Mesendoderm (in vitro differentiated cells): ENCODE measurements at regions not wholly inside any gene's neighbourhood (a gene's known extent, or its start where the extent isn't known, plus 50 kb on each side); places are given as distances from the start of the nearest gene placed in this dataset.

Source experiments
- DNase-seq: peaks from one replicate; pipeline ENCODE4 v3.0.0; 2013
- H2AK5ac ChIP-seq: 2 replicates; pipeline ENCODE4 v1.6.1; 2013; ENCODE audit warnings: low read length, inconsistent platforms
- H2BK120ac ChIP-seq: 2 replicates; pipeline ENCODE4 v1.6.1; 2013; ENCODE audit warnings: low read depth, mild to moderate bottlenecking, low read length, moderate library complexity, mixed read lengths
- H2BK15ac ChIP-seq: replicated peaks from 2 replicates; pipeline ENCODE4 v1.6.1; 2013; ENCODE audit warnings: low read depth, mild to moderate bottlenecking, moderate library complexity
- H2BK5ac ChIP-seq: 2 replicates; pipeline ENCODE4 v1.6.1; 2013; ENCODE audit warnings: low read length, inconsistent platforms
- H3K18ac ChIP-seq: 2 replicates; pipeline ENCODE4 v1.6.1; 2013; ENCODE audit warnings: mild to moderate bottlenecking, low read length, mixed read lengths
- H3K23ac ChIP-seq: one replicate; pipeline ENCODE4 v1.6.1; 2013; ENCODE audit warnings: low read length
- H3K27ac ChIP-seq: 2 replicates; pipeline ENCODE4 v1.5.1; 2013; ENCODE audit warnings: low read depth, mild to moderate bottlenecking, inconsistent platforms, low read length, moderate library complexity
- H3K27me3 ChIP-seq: 2 replicates; pipeline ENCODE4 v1.6.1; 2013; ENCODE audit warnings: low read length, control low read depth, mild to moderate bottlenecking, inconsistent platforms; ENCODE audit not compliant: insufficient read depth, poor library complexity
- H3K36me3 ChIP-seq: 2 replicates; pipeline ENCODE4 v1.6.1; 2013; ENCODE audit warnings: low read length, inconsistent platforms; ENCODE audit not compliant: control insufficient read depth, insufficient read depth
- H3K4ac ChIP-seq: one replicate; pipeline ENCODE4 v1.6.1; 2013; ENCODE audit warnings: low read depth, mild to moderate bottlenecking, low read length, moderate library complexity
- H3K4me1 ChIP-seq: 2 replicates; pipeline ENCODE4 v1.6.1; 2013; ENCODE audit warnings: low read depth, low read length, inconsistent platforms; ENCODE audit not compliant: control insufficient read depth
- H3K4me2 ChIP-seq: 2 replicates; pipeline ENCODE4 v1.6.1; 2013; ENCODE audit warnings: low read length
- H3K4me3 ChIP-seq: 2 replicates; pipeline ENCODE4 v1.5.1; 2013; ENCODE audit warnings: mild to moderate bottlenecking, low read length
- H3K56ac ChIP-seq: one replicate; pipeline ENCODE4 v1.6.1; 2013; ENCODE audit warnings: low read length
- H3K79me1 ChIP-seq: 2 replicates; pipeline ENCODE4 v1.6.1; 2013; ENCODE audit warnings: low read length, inconsistent platforms
- H3K79me2 ChIP-seq: 2 replicates; pipeline ENCODE4 v1.6.1; 2013; ENCODE audit warnings: mild to moderate bottlenecking, low read length; ENCODE audit not compliant: control insufficient read depth, insufficient read depth
- H3K9ac ChIP-seq: 2 replicates; pipeline ENCODE4 v1.6.1; 2013; ENCODE audit warnings: low read length, inconsistent platforms
- H4K5ac ChIP-seq: one replicate; pipeline ENCODE4 v1.6.1; 2013; ENCODE audit warnings: low read length
- H4K8ac ChIP-seq: one replicate; pipeline ENCODE4 v1.6.1; 2013; ENCODE audit warnings: low read depth, mild to moderate bottlenecking, control low read depth, low read length, moderate library complexity
- WGBS: extraction: QIAGEN DNeasy Blood & Tissue Kit; methylation state at CpG from one replicate; pipeline ENCODE4 v1.1.7; 2013; ENCODE audit warnings: low lambda C conversion rate, missing lambda C conversion rate; ENCODE audit not compliant: insufficient coverage; ENCODE audit errors: extremely low coverage; 5-methylcytosine and 5-hydroxymethylcytosine counted together

DNA sequence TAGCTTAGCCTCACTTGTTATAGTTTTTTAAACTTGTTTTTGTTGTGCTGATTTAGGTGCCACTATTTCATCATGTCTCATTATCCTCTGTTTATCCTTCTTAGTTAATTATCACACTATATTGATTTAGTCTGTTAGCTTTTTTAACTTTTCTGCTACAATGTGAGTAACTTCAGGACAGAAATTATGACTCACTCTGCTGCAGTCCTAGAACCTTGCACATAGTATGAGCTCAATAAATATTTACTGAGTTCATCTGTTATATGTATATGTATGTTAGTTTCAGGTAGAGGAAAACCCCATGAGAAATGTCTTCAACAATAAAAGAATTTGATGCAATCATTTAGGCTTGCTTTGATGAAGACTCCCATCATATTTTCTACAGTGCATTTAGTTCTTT lies 224.3 kb upstream of the NAV3 start:
- Histone ChIP-seq H2BK120ac (no peak overlapping the region), H3K9ac (no peak overlapping the region), H3K79me2 (no peaks in the 10 kb centered on the region), H2AK5ac (no peak overlapping the region), H4K8ac (no peak overlapping the region), H3K56ac (no peak overlapping the region), H3K27me3 (no peaks in the 10 kb centered on the region), H3K79me1 (no peaks in the 10 kb centered on the region), H2BK15ac (no peak overlapping the region), H4K5ac (no peak overlapping the region), H3K4me1 (no peaks in the 10 kb centered on the region), H3K23ac (no peak overlapping the region), H3K4ac (no peak overlapping the region), H2BK5ac (no peak overlapping the region), H3K27ac (no peak overlapping the region), H3K4me3 (no peak overlapping the region), H3K36me3 (no peaks in the 10 kb centered on the region), H3K18ac (no peak overlapping the region), H3K4me2 (no peak overlapping the region)
- no peak for DNase-seq

DNA sequence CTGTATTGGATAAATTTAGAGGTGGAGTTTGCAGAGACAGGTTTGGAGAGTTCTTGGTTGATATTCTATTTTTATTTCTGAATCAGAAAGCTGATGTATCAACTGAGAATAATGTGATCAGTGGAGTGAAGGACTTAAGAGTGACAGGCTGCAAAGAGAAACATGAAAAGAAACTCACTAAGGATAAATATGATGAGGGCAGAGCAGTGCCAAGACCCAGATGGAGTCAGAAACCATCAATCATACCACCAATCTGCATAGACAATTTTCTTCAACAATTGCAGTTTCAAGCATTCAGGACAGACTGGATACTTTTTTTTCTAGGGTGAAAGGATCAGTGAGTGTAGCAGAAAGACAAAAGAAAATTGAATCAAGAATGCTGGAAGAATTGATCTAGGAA lies 226.7 kb upstream of the NAV3 start:
- DNase-seq: no peak
- Histone ChIP-seq H3K4me1 (no peaks in the 10 kb centered on the region), H2BK120ac (no peak overlapping the region), H3K56ac (no peak overlapping the region), H3K4ac (no peak overlapping the region), H3K36me3 (no peaks in the 10 kb centered on the region), H3K4me3 (no peak overlapping the region), H3K23ac (no peak overlapping the region), H3K4me2 (no peak overlapping the region), H2AK5ac (no peak overlapping the region), H2BK15ac (no peak overlapping the region), H3K79me1 (no peaks in the 10 kb centered on the region), H4K8ac (no peak overlapping the region), H3K79me2 (no peaks in the 10 kb centered on the region), H3K9ac (no peak overlapping the region), H3K27ac (no peak overlapping the region), H3K27me3 (no peaks in the 10 kb centered on the region), H2BK5ac (no peak overlapping the region), H3K18ac (no peak overlapping the region), H4K5ac (no peak overlapping the region)

DNA sequence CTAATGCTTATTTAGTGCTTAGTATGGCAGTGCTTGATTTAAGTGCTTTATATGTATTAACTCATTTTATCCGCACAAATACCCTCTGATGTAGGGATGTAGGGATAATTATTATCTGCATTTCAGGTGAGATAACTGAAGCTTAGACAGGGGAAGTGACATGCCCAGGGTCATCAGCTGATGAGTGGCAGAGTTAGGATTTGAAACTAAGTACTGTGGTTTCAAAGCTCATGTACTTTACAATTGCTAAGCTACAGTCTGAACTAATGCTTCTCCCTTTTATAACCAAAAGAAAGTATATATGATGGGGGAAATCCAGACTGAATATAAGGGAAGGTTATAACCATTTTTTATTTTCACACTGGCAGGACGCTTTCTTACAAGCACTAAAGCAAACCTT lies 229.6 kb upstream of the NAV3 start:
- no peaks in the 10 kb centered on the region for H3K4me1 ChIP-seq
- H2AK5ac ChIP-seq: no peak overlapping the region
- no peak overlapping the region for H3K4me2 ChIP-seq
- no peak overlapping the region for H2BK120ac ChIP-seq
- H2BK5ac ChIP-seq: no peak overlapping the region
- no peak for DNase-seq
- no peak overlapping the region for H3K4me3 ChIP-seq
- H3K4ac ChIP-seq: no peak overlapping the region
- H3K27ac ChIP-seq: no peak overlapping the region
- no CpG with 5 or more reads among the region's 2 CpGs for WGBS
- no peak overlapping the region for H4K5ac ChIP-seq
- no peaks in the 10 kb centered on the region for H3K79me1 ChIP-seq
- H3K18ac ChIP-seq: no peak overlapping the region
- no peak overlapping the region for H4K8ac ChIP-seq
- no peak overlapping the region for H2BK15ac ChIP-seq
- no peak overlapping the region for H3K23ac ChIP-seq
- H3K56ac ChIP-seq: no peak overlapping the region
- H3K9ac ChIP-seq: no peak overlapping the region
- H3K27me3 ChIP-seq: no peaks in the 10 kb centered on the region
- H3K36me3 ChIP-seq: no peaks in the 10 kb centered on the region
- no peaks in the 10 kb centered on the region for H3K79me2 ChIP-seq

DNA sequence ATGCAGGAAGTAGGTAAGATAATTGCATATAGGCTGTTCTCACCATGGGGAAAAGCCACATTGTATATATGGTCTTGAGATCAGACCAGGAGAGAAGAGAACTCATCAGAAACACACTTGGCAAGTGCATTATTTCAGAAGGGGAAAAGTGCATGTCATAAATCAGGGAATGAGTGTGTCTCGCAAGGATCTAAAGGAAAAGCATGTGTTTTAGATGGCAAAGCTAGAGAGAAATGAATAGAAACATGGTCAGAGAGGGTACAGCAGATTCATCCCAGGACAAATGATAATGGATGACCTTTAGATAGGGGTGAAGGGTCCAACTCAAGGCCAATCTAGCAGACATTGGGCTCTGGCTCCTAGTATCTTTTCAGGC lies 230.2 kb upstream of the NAV3 start:
- Histone ChIP-seq H4K8ac (no peak overlapping the region), H3K56ac (no peak overlapping the region), H3K27me3 (no peaks in the 10 kb centered on the region), H3K4ac (no peak overlapping the region), H3K27ac (no peak overlapping the region), H2BK120ac (no peak overlapping the region), H3K79me2 (no peaks in the 10 kb centered on the region), H3K36me3 (no peaks in the 10 kb centered on the region), H3K9ac (no peak overlapping the region), H3K79me1 (no peaks in the 10 kb centered on the region), H3K18ac (no peak overlapping the region), H3K4me2 (no peak overlapping the region), H3K23ac (no peak overlapping the region), H2BK15ac (no peak overlapping the region), H3K4me1 (no peaks in the 10 kb centered on the region), H3K4me3 (no peak overlapping the region), H4K5ac (no peak overlapping the region), H2AK5ac (no peak overlapping the region), H2BK5ac (no peak overlapping the region)
- no CpG with 5 or more reads among the region's 1 CpG for WGBS
- no peak for DNase-seq

DNA sequence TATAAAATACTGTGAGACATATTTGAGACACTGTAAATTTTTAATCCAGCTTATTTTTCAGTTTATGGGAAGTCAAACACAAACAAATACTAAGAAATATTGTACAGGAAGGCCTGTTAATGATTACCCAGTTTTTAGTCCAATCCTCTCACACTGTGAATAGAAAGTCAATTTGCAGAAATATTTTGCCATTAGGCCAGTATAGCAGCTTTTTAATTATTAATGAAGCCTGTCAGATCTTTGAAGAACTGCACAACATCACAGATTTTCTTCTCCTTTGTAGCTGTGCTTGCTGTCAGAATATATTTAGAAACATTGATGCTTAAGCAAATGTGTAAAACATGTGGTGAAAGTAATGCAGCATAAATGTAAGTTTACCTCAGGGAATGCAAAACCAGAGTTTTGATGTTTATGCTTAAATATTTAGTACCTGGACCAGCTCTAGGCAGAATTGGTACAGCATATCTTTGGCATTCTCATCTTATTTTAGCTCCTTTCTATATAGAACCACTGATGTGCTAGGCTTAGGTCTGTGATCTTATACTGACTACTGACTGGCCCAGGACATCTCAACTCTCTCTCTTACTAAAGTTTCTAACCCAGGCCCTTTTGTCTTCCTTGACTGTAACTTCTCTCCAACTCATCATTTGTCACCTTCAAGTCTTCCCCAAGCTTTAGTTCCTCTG lies 230.8 kb upstream of the NAV3 start:
- DNase-seq: no peak
- Histone ChIP-seq H2BK15ac (no peak overlapping the region), H3K4ac (no peak overlapping the region), H3K4me1 (no peaks in the 10 kb centered on the region), H3K4me2 (no peak overlapping the region), H3K36me3 (no peaks in the 10 kb centered on the region), H3K23ac (no peak overlapping the region), H3K79me2 (no peaks in the 10 kb centered on the region), H2BK5ac (no peak overlapping the region), H3K4me3 (no peak overlapping the region), H3K27me3 (no peaks in the 10 kb centered on the region), H2BK120ac (no peak overlapping the region), H3K18ac (no peak overlapping the region), H4K8ac (no peak overlapping the region), H3K9ac (no peak overlapping the region), H2AK5ac (no peak overlapping the region), H3K27ac (no peak overlapping the region), H3K79me1 (no peaks in the 10 kb centered on the region), H4K5ac (no peak overlapping the region), H3K56ac (no peak overlapping the region)

DNA sequence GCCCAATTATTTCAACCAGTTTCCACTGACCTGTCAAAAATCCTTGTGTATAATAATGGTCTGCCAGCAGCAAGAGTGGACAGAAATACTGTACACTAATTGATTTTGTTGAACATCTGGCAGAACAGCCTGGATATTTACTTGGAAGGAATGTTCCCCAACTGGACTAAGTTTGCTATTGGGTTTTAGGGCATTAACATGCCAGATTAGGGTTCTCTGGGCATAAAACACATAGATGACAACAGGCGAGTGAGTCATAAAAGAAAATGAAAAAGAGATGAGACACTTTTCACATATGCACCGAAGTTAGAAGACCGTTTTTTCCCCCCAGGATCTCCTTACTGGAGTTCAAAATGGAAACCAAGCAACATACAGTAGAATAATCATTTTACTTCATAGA lies 236.3 kb upstream of the NAV3 start:
- no peaks in the 10 kb centered on the region for H3K79me1 ChIP-seq
- no CpG with 5 or more reads among the region's 3 CpGs for WGBS

More for the DNA sequence above, 236.3 kb upstream of the NAV3 start:
- no peak overlapping the region for H3K23ac ChIP-seq
- no peak overlapping the region for H3K4me3 ChIP-seq
- no peak for DNase-seq
- H4K5ac ChIP-seq: no peak overlapping the region
- H3K36me3 ChIP-seq: no peaks in the 10 kb centered on the region
- H3K56ac ChIP-seq: no peak overlapping the region
- no peak overlapping the region for H2BK5ac ChIP-seq
- no peaks in the 10 kb centered on the region for H3K4me1 ChIP-seq
- no peak overlapping the region for H2BK120ac ChIP-seq
- H4K8ac ChIP-seq: no peak overlapping the region
- no peak overlapping the region for H3K18ac ChIP-seq
- H3K79me2 ChIP-seq: no peaks in the 10 kb centered on the region
- no peak overlapping the region for H3K4me2 ChIP-seq
- no peak overlapping the region for H2AK5ac ChIP-seq
- no peak overlapping the region for H3K4ac ChIP-seq
- H3K27me3 ChIP-seq: no peaks in the 10 kb centered on the region
- no peak overlapping the region for H3K27ac ChIP-seq
- H3K9ac ChIP-seq: no peak overlapping the region
- no peak overlapping the region for H2BK15ac ChIP-seq
